Astrocyte (in vitro differentiated cells and primary cell): ENCODE measurements at regions not wholly inside any gene's neighbourhood (a gene's known extent, or its start where the extent isn't known, plus 50 kb on each side); places are given as distances from the start of the nearest gene placed in this dataset.

Experiments used
- DNase-seq: peaks from one replicate; pipeline ENCODE4 v3.0.0-alpha.2; 2010; ENCODE audit warnings: low read depth
- FAIRE-seq: peaks from 2 replicates; lab custom pipeline; 2011; peaks lifted over from hg19 to GRCh38; lab: Jason Lieb, UNC
- H2AFZ ChIP-seq: 2 replicates; pipeline ENCODE4 v1.6.0; 2012; ENCODE audit warnings: low read depth, low read length, inconsistent platforms
- H3K27ac ChIP-seq: 2 replicates; pipeline ENCODE4 v1.5.1; 2011; ENCODE audit warnings: low read depth, low read length, inconsistent platforms
- H3K27me3 ChIP-seq: 2 replicates; pipeline ENCODE4 v1.6.0; 2011; ENCODE audit warnings: low read length, inconsistent platforms; ENCODE audit not compliant: insufficient read depth
- H3K36me3 ChIP-seq: 2 replicates; pipeline ENCODE4 v1.5.1; 2011; ENCODE audit warnings: low read length, inconsistent platforms; ENCODE audit not compliant: insufficient read depth
- H3K4me1 ChIP-seq: 2 replicates; pipeline ENCODE4 v1.5.1; 2011; ENCODE audit warnings: low read length, inconsistent platforms; ENCODE audit not compliant: insufficient read depth
- H3K4me2 ChIP-seq: 2 replicates; pipeline ENCODE4 v1.6.0; 2012; ENCODE audit warnings: low read length, inconsistent platforms
- H3K4me3 ChIP-seq: 2 replicates; pipeline ENCODE4 v1.5.1; 2011; ENCODE audit warnings: low read depth, mild to moderate bottlenecking, low read length, inconsistent platforms; ENCODE audit not compliant: insufficient read depth
- H3K79me2 ChIP-seq: 2 replicates; pipeline ENCODE4 v1.6.0; 2012; ENCODE audit warnings: mild to moderate bottlenecking, low read length, inconsistent platforms; ENCODE audit not compliant: insufficient read depth
- H3K9ac ChIP-seq: 2 replicates; pipeline ENCODE4 v1.6.0; 2012; ENCODE audit warnings: mild to moderate bottlenecking, low read length, inconsistent platforms
- H3K9me3 ChIP-seq: 2 replicates; pipeline ENCODE4 v1.5.1; 2012; ENCODE audit warnings: low read depth, mild to moderate bottlenecking, low read length, inconsistent platforms; ENCODE audit not compliant: insufficient read depth
- H4K20me1 ChIP-seq: 2 replicates; pipeline ENCODE4 v1.6.0; 2012; ENCODE audit warnings: low read length, inconsistent platforms; ENCODE audit not compliant: insufficient read depth
- H3K27ac Mint-ChIP-seq: one replicate; pipeline ENCODE4 v1.8.0; 2021; ENCODE audit warnings: mild to moderate bottlenecking, mixed read lengths; ENCODE audit not compliant: unreplicated experiment
- H3K27me3 Mint-ChIP-seq: one replicate; pipeline ENCODE4 v1.8.0; 2021; ENCODE audit warnings: low read depth, mixed read lengths; ENCODE audit not compliant: unreplicated experiment
- H3K36me3 Mint-ChIP-seq: one replicate; pipeline ENCODE4 v1.8.0; 2021; ENCODE audit warnings: low read depth, mixed read lengths; ENCODE audit not compliant: unreplicated experiment
- H3K4me1 Mint-ChIP-seq: one replicate; pipeline ENCODE4 v1.8.0; 2021; ENCODE audit warnings: low read depth, mixed read lengths; ENCODE audit not compliant: unreplicated experiment
- H3K4me3 Mint-ChIP-seq: one replicate; pipeline ENCODE4 v1.8.0; 2021; ENCODE audit warnings: mild to moderate bottlenecking, moderate library complexity, mixed read lengths; ENCODE audit not compliant: unreplicated experiment
- H3K9me3 Mint-ChIP-seq: one replicate; pipeline ENCODE4 v1.8.0; 2021; ENCODE audit warnings: mild to moderate bottlenecking, mixed read lengths; ENCODE audit not compliant: unreplicated experiment
- CTCF ChIP-seq: IDR thresholded peaks from 2 replicates; pipeline ENCODE4 v1.5.1; 2011; ENCODE audit warnings: low read depth, mild to moderate bottlenecking, inconsistent platforms, low read length, moderate library complexity; ENCODE audit not compliant: insufficient read depth
- EZH2 ChIP-seq: IDR thresholded peaks from 2 replicates; pipeline ENCODE4 v1.6.1; 2012; ENCODE audit warnings: mild to moderate bottlenecking, low read length, inconsistent platforms; ENCODE audit not compliant: insufficient read depth

- H3K36me3 Mint-ChIP-seq: no peaks in the 10 kb centered on the region
- FAIRE-seq: no peak
Observed at GRCh38 chr2:21970971-21971370, 847.2 kb downstream of the TDRD15 start.

GRCh38 chr2:21972586-21972985 lies 848.8 kb downstream of the TDRD15 start:
- H3K27ac Mint-ChIP-seq: no peak overlapping the region
- Histone ChIP-seq H3K27ac (no peak overlapping the region), H4K20me1 (no peaks in the 10 kb centered on the region), H3K4me2 (no peak overlapping the region), H3K27me3 (no peaks in the 10 kb centered on the region), H3K36me3 (no peaks in the 10 kb centered on the region), H3K4me1 (no peaks in the 10 kb centered on the region), H3K9ac (no peak overlapping the region), H3K79me2 (no peaks in the 10 kb centered on the region), H3K4me3 (no peak overlapping the region), H2AFZ (no peak overlapping the region), H3K9me3 (peaks cover 3% of the 10 kb centered on the region)
- DNase-seq (no peak), FAIRE-seq (no peak)
- no peaks in the 10 kb centered on the region for H3K27me3 Mint-ChIP-seq
- TF ChIP-seq EZH2 (no peak), CTCF (no peak)
- no peaks in the 10 kb centered on the region for H3K36me3 Mint-ChIP-seq
- H3K9me3 Mint-ChIP-seq: no peaks in the 10 kb centered on the region
- H3K4me1 Mint-ChIP-seq: no peaks in the 10 kb centered on the region
- no peak overlapping the region for H3K4me3 Mint-ChIP-seq

More at GRCh38 chr2:21970971-21971370, 847.2 kb downstream of the TDRD15 start:
- TF ChIP-seq CTCF: no peak
- no peak for TF ChIP-seq EZH2
- Mint-ChIP-seq H3K27me3 (no peaks in the 10 kb centered on the region), H3K4me3 (no peak overlapping the region), H3K27ac (no peak overlapping the region), H3K9me3 (no peaks in the 10 kb centered on the region), H3K4me1 (no peaks in the 10 kb centered on the region)
- Histone ChIP-seq H3K4me2 (no peak overlapping the region), H3K27me3 (no peaks in the 10 kb centered on the region), H3K9ac (no peak overlapping the region), H3K79me2 (no peaks in the 10 kb centered on the region), H4K20me1 (no peaks in the 10 kb centered on the region), H3K36me3 (no peaks in the 10 kb centered on the region), H3K9me3 (peaks cover 3% of the 10 kb centered on the region), H2AFZ (no peak overlapping the region), H3K4me1 (no peaks in the 10 kb centered on the region), H3K27ac (no peak overlapping the region), H3K4me3 (no peak overlapping the region)
- DNase-seq: no peak

- DNase-seq (no peak), FAIRE-seq (no peak)
- no peak overlapping the region for H3K27ac ChIP-seq
- Mint-ChIP-seq H3K36me3 (no peaks in the 10 kb centered on the region), H3K4me1 (no peaks in the 10 kb centered on the region), H3K27ac (no peak overlapping the region), H3K4me3 (no peak overlapping the region), H3K9me3 (peaks cover 8% of the 10 kb centered on the region), H3K27me3 (no peaks in the 10 kb centered on the region)
- no peak overlapping the region for H2AFZ ChIP-seq
- no peaks in the 10 kb centered on the region for H4K20me1 ChIP-seq
- TF ChIP-seq CTCF: no peak
- TF ChIP-seq EZH2: no peak
- H3K4me2 ChIP-seq: no peak overlapping the region
- no peak overlapping the region for H3K9ac ChIP-seq
- H3K79me2 ChIP-seq: no peaks in the 10 kb centered on the region
- no peak overlapping the region for H3K4me3 ChIP-seq
- H3K36me3 ChIP-seq: no peaks in the 10 kb centered on the region
- H3K9me3 ChIP-seq: no peaks in the 10 kb centered on the region
- H3K4me1 ChIP-seq: no peaks in the 10 kb centered on the region
- H3K27me3 ChIP-seq: no peaks in the 10 kb centered on the region
Observed at GRCh38 chr2:21981127-21981526, 857.4 kb downstream of the TDRD15 start.
